ENCODE measurements at regions not wholly inside any gene's neighbourhood (a gene's known extent, or its start where the extent isn't known, plus 50 kb on each side); places are given as distances from the start of the nearest gene placed in this dataset.
"Not testable (repeated sequence)": the region's sequence is repeated elsewhere in the genome, so short reads cannot be mapped to it uniquely, and the experiment has no call there.

DNA sequence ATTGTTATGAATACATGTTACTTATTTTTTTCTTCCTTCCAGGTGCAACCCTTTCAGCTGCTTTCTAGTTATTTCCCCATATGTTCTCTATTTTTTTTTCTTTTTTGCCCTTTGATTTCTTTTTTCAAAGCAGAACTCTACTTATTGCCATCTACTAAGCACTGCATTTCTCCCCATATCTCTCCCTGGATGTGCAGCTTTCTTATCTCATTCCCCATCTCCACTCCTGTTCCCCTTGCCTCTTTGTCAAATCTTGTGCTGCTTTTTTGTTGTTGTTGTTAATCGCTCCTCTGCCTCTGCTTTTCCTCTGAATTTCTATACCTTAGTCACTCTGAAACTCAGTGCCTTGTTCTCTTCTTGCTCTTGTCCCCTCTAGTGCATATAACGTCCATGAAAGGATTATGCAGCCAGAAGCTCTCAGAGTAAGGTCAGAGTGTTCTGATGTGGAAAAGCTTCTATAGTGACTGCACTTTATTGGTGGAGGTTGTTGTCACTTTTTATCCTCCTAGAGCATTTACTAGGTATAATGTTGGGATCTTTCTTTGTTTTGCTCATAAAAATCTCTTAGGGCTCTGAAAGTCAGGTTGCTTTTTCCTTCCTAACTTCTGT, 51.1 kb upstream of the JADE1 start:
- no peak for DNase-seq

DNA sequence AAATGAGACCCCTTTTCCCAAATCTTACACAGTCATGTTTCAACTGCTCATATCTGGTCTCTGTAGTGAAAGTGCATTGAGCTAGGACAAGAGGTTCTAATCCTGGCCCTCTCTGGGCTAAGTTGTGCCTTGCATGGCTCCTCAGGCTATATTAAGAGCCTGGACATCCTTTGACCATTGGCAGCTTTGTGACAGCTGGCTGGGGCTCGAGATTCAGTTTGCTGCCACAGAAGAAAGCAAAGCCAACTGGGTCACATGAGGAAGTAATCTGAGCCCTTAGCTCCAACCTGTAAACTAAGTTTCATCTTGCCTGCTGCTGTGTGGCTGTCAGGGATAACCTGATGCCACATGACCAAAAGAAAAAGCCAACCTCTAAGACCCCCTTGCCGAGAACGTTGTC, 51.8 kb upstream of the JADE1 start:
- DNase-seq, result no peak

DNA sequence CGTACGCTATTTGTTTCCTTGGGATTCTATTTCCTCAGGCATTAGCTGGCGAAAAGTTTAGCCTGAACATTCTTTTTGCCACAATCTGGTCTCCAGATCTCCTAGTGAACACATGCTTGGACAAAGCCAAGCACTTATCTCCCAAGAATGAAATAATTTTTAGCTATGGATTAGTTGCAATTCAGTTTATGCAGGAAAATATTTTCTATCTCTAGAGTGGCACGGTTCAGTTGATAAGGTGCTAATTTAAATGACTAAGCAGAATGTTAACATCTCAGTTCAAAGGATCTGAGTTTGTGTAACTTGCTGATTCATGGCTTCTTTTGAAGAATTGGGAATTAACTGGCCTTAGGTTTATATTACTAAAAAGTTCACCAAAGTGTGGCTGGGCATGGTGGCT, 58.1 kb upstream of the JADE1 start:
- no peak for DNase-seq

DNA sequence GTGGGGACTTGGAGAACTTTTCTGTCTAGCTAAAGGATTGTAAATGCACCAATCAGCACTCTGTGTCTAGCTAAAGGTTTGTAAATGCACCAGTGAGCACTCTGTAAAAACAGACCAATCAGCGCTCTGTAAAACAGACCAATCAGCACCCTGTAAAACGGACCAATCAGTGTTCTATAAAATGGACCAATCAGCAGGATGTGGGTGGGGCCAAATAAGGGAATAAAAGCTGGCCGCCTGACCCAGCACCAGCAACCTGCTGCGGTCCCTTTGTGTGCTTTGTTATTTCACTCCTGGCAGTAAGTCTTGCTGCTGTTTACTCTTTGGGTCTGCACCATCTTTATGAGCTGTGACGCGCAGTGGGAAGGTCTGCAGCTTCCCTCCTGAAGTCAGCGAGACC, 67.8 kb upstream of the JADE1 start:
- not testable (repeated sequence) for DNase-seq

DNA sequence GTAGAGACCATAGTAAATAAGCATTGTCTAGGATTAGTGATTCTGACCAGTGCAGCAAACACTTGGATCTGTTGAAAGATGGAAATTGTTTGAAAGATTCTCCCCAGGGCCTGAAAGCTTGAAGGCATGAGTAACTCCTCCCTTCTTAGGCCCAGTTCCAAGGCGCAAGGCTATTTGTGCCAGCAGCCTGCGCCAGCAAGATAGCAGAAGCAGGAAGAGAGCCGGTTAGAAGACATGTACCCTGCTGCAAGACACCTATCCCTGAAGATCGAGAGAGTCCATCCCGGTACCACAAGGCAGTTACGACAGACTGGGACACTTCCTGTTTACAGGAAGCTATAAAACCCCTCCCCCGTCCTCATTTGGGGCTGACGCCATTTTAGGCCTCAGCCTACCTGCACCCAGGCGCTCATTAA, 72.4 kb upstream of the JADE1 start:
- no peak for DNase-seq

DNA sequence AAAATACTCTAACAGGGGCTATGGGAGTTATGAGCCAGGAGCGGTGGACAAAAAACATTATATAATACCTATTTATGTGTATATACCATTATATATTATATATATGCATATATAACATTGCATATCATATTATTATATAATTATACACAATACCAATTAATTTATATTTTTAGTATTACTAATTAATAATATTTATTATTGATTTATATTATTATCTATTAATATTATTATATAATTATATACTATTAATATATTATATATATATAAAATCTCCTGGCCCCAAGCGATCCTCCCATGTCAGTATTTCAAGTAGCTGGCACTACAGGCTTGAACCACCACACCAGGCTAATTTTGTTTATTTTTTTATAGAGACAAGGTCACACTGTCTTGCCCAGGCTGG, 73.8 kb upstream of the JADE1 start:
- no peak for DNase-seq

DNA sequence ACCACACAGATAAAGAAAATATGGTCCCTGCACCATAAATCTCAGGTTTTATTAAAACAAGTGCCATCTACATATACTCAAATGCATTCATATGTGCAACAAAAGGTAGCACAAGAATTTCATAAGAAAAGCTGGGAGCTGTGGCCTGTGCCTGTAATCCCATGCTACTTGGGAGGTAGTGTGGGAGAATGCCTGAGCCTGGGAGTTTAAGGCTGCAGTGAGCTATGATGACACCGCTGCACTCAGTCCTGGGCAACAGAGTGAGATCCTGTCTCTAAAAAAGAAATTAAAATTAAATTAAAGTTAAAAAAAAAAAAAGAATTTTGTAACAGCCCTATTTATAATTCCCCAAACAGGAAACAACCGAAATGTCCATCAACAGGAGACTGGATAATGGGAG, 81.3 kb upstream of the JADE1 start:
- no peak for DNase-seq

DNA sequence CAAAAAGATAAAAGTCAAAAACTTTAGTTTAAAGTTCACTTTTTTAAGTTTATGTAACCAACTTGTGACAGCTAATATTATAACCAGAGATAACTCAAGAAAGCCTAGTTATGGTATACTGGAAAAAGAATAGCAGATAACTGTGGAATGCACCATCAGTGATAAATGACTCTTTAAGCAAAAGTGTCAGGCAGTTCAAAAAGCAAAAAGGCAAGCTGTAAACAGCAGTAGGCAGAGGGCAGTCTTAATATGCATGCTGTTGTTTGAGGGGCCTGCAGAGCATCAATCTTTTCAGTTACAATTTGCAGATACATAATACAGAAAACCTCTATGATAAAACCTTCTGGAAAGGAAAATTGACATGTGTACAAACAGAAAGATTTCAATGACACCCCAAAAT, 81.8 kb upstream of the JADE1 start:
- no peak for DNase-seq

DNA sequence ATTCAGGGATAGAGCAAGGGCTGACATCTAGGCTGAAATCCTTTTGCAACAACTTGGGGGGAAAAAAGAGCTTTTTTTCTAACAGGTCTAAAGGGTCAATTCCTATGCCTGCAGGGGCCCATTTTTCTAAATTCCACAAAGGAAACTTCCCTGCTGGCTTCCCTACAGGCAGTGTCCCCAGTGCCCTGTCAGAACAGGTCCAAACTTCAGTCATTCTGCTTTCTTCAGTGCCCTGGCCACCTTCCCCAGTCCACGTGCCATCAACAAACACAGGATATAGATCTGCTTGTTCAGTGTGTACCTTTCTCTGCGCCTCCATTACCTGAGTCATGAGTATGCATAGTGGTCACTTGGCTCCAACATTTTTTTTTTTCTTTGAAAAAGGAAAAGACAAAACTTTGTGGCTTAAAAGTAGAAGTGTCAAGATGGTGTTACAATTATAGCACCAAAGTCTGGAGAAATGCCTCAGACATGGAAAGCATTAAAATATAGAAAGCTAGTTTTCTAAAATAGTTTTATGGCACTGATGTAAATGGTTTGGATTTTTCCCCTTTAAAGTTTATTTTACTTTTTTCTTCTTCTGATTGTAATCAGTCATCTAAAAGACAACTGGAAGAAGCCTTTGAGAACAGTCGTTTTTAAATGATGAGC, 84.0 kb upstream of the JADE1 start:
- DNase-seq, result no peak

DNA sequence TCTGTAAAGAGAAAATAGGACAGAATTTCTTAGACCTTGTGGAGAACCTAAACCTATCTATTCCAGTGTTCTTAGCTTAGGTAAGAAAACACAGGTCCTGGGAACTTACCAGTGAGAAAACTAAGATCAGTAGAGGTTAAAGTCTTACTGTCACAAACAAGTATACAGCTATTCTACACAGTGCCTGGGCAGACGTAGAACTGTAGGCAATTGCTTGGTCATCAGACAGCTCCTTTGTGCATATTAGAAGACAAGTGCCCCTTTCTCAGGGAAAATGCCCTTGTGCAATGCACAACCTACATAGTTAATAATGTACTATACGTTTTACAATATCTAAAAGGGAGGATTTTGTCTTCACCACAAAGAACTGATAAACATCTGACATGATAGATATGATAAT, 86.6 kb upstream of the JADE1 start:
- DNase-seq, result no peak

DNA sequence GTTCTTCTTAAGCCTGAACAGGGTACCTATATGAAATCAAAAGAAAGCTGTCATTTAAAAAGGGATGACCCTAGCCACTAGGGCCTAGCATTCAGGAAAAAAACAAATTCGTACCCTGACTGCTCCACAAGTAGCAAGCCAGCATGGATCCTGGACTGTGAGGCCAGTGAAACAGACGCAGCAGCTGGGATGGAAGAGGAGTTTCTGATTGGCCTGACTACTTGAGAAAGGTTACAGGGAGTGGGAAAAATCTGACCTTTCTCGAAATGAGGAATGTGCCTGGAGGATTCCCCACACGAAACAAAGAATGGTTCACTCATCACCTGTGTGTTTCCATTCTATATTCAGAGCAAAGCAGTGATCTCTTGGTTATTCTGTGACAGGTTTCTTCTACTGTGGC, 87.6 kb upstream of the JADE1 start:
- DNase-seq, result no peak

DNA sequence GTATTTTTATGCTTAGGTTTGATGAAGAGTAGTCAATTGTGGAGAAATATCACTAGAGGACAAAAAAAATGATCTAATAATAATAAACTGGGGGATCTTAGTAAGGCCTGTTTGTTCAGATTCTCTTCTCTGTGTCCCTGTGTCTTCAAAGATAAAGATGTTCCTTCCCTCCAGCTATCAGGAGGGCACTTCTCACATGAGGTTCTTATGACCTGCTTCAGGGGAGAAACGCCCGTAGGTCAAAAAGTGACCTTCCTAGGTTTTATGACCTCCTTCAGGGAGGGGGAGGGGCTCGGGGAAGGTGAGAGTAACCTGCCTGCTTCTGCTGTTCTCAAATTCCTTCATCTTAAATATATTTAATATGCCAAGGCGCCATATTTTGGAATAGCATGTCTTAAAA, 89.2 kb upstream of the JADE1 start:
- no peak for DNase-seq

DNA sequence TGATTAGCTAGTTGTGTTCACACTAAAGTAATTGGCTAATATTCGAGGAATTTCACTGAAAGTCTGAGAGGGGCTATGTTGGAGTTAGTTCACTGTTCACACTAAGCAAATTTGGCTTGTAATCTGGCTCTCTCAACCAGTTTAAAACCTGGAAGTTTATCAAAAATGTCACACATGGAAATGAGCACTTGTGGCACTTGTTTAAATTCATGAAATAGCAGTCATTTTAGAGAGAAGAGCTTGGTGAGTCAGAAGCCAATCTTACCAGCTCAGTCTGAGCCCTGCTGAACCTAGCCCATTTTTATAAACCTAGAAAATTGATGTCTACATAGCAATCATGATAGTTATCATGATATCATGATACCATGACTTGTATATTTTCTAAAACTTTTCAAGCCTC, 90.7 kb upstream of the JADE1 start:
- DNase-seq, result no peak

DNA sequence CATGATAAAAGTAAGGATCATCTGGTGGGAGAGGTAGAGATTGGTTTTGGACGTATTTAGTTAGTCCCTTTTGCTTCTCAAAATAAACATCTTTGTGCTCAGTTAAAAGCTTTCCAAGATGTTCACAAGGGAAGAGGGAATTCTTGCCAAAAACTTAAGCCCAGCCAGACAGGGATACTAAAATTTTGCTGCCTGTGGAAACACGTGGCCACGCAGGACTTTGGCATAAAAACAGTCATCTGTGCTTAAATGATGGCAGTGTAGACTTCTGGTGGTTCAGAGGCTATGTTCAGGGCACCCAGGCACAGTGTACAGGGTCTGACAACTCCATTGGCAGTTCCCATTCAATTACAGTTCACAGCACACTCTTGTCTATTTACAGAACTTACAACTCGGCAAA, 93.2 kb upstream of the JADE1 start:
- DNase-seq, result no peak

DNA sequence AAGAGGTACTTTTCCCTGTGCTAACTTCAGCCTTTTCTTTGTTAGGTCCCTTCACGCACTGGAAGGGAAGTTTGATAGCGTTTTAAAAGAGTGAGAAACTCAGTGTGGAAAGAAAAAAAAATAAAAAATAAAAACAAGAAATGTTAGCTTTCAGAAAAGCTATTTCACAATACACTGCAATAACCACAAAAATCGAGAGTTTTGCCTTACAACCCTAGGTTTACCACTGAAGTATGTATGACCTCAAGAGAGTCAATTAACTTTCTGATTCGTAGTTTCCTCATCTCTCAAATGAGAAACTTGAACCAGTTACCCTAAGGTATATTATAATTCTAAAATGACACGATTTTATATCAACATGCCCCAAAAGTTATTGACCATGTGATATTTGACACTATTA, 93.9 kb upstream of the JADE1 start:
- no peak for DNase-seq

DNA sequence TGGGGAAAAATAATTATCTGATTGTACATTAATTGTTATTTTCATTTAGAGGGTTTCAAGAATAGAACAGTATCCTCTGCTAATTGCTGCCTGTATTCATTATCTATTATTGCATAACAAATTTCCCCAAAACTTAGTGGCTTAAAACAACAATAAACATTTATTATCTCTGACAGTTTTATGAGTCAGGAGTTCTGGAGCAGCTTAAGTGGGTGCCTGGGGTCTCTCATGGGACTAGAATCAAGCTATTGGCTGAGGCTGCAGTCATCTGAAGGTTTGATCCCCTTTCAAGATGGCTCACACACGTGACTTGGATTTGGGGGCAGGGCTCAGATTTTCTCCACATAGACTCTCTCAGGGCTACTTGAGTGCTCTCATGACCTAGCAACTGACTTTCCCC, 98.1 kb upstream of the JADE1 start:
- no peak for DNase-seq

DNA sequence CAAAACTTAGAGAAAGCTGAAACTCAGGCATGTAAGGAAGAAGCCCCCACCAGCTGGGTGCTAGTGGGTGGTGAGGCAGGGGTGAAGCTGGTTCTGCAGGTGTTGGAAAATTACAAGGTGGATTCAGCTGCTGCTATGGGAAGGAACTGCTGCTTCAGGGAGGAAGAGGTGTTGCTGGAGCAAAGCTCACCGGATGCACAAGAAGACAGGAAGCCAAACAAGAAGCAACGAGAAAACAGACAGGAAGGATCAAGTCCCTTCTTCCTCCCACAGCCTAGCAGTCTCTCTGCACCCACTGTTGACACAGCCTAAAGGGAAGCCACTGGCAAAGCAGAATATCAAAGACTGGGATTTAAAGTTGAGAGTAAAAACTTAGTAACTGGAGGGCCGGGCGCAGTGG, 100.2 kb upstream of the JADE1 start:
- DNase-seq, result no peak

DNA sequence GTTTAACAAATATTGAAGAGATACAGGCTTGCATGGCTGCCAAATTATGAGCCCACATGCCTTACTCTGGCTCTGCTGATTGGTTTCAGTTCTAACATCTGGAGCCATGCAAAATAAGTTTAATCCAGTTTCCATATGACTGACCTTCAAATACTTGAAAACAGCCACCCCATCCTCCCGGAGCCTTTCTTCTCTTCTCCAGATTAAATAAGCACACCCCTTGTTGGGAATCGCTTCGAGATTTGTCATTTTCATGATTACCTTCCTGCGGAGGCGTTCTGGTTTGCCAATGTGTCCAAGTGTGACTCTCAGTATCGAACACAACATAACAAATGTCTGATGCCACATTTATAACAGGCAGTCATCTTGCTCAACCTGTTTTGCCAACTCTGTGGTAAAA, 101.6 kb upstream of the JADE1 start:
- DNase-seq, result no peak

DNA sequence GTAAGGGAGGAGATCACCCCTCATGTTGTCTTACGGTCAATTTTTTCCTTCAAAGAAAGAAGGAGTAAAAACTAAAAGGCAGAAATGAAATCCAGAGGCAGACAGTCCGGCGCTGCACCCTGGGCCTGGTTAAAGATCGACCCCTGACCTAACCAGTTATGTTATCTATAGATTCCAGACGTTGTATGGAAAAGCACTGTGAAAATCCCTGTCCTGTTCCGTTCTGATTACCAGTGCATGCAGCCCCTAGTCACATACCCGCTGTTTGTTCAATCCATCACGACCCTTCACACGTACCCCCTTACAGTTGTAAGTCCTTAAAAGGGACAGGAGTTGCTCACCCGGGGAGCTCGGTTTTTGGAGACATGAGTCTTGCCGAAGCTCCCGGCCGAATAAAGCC, 105.6 kb upstream of the JADE1 start:
- DNase-seq, result no peak

DNA sequence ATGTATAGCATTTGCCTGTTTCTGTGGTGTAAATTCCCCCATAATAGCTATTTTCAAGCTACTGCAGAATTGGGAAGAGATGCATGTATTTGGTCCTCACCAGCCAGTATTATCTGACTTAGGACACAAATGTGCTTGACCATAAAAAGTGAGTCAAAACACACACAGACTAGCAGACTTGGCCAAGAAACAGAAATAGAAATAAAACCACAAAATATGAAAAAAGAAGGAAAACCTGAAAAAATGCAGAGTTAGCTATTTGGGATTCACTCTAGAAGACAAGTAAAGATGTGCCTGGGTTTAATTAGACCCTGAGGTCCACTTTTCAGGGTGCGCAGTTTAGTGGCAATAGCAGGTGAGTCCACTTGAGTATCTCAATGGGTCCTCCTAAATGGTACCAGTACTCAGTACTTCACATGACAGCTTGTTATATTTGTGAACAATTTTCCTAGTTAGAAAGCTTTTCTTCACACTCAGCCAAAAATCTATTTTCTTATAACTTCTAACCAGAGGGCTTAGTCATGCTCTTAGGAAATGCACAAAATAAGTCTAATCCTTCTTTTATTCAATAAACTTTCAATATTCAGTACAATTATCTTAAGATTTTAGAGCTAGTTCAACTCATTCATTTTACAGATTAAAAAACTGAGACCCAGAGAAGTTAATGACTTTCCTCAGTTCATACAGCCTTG, 108.7 kb upstream of the JADE1 start:
- DNase-seq, result no peak

DNA sequence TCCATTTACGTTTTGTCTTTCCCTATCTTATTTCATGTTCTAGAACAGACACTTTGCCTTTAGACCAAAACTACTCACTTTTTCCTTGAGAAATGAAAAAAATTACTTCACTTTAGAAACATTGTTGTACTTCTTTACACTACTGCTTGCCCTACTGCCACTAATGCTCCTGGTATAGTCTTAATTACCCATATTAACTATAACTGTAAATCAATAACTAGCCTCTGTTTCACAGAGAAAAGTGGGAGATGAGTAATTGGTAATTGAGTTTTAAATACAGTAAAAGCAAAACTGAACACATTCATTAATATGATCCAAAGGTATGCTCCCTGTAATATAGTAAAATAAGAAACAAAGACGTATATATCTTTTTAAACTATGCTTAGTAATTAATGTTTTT, 111.1 kb upstream of the JADE1 start:
- DNase-seq, result no peak

DNA sequence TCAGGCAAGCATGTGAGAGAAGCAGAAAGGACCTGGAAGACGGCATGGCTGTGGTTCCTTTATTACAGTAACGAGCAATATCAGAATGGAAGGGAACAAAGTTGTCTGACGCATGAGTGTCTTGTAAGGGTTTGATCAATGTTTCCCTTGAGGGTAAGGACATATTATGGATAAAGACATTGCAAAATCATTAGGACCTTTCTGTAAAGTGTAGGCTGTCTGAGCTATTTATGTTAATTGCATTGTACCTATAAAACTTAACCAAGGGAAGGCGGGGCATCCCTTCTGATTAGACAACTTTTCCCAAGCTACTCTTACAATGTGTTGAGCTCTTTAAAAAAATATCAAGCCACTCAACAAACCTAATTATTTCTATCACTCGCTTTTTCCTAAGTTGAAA, 112.2 kb upstream of the JADE1 start:
- no peak for DNase-seq

DNA sequence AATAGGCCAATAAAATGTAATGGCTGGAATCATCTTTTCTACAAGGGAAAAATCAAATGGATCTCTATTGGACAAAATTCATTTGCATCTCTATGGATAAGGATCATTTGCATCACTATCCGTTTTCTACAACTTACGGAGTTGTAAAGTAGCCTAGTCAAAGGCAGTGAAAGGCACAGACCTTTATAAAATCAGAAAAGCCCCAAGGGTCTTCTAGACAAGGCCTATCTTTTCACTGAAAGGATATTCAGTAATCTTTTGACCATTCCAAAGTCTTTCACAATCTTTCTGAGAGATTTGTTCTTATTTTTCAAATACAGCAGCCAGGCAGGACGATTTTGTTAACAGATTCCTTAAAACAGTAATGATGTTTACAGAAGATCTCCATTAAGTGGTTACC, 119.5 kb upstream of the JADE1 start:
- no peak for DNase-seq

DNA sequence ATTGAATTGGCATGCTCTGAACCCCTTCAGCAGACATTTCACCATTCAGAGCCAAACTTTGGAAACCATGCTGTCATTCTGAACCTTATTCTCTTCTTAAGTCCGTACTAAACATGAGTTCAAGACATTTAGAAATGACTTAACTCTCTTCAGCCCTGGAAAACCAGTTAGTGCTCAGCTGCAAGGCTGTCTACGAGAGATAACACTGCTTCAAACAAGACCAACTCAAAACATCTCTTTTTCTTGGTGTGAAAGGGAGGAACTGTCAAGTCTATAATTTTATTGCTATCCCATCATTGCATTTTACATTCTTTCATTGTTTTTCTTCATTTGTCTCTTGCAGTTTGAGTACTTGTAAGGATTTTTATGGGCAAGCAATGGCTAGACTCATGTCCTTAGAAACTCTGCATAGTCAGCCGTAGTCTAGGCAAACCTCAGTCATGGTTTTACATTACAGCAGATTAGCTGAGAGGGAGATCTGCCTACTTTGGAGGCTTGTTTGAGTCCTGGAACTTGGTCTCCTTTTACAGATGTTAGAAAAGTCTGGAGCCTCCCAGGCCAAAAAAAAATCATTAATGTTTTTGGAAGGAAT, 120.6 kb upstream of the JADE1 start:
- no peak for DNase-seq

Data from DMS79 treated with DMSO at 0.1 percent for 48 hours (cell line).